CD14-positive monocyte (primary cell): ENCODE measurements at regions not wholly inside any gene's neighbourhood (a gene's known extent, or its start where the extent isn't known, plus 50 kb on each side); places are given as distances from the start of the nearest gene placed in this dataset.

Experiments used
- DNase-seq, 3 donors: peaks; one replicate each; pipeline ENCODE4 v3.0.0-alpha.2; 2011 to 2022
- H2AFZ ChIP-seq: 2 replicates; pipeline ENCODE4 v1.6.0; 2012; ENCODE audit warnings: mild to moderate bottlenecking, low read depth, low read length, inconsistent platforms; ENCODE audit not compliant: insufficient read depth, poor library complexity, severe bottlenecking
- H3K27ac ChIP-seq, 2 donors: 1 replicate in 1 of 2; 2 replicates in 1 of 2; pipeline ENCODE4 v1.5.1; 2012 to 2013; ENCODE audit warnings: low read length in 2 of 2, control low read depth in 1 of 2, inconsistent platforms in 1 of 2, low read depth in 1 of 2, mild to moderate bottlenecking in 1 of 2
- H3K27me3 ChIP-seq, 2 donors: one replicate each; pipeline versions ENCODE4 v1.6.0 to v1.6.1; 2011 to 2013; ENCODE audit warnings: low read length in 2 of 2; ENCODE audit not compliant: control insufficient read depth in 2 of 2, insufficient read depth in 2 of 2
- H3K36me3 ChIP-seq, 2 donors: replicated peaks in 1 of 2; 1 replicate in 1 of 2; 2 replicates in 1 of 2; pipeline versions ENCODE4 v1.5.1 to v1.6.1; 2012 to 2013; ENCODE audit warnings: low read length in 2 of 2, control low read depth in 1 of 2, inconsistent platforms in 1 of 2, mild to moderate bottlenecking in 1 of 2; ENCODE audit not compliant: insufficient read depth in 2 of 2, control insufficient read depth in 1 of 2
- H3K4me1 ChIP-seq, 2 donors: 1 replicate in 1 of 2; 2 replicates in 1 of 2; pipeline versions ENCODE4 v1.5.1 to v1.6.1; 2012 to 2013; ENCODE audit warnings: low read length in 2 of 2, control low read depth in 1 of 2, inconsistent platforms in 1 of 2, mild to moderate bottlenecking in 1 of 2, moderate library complexity in 1 of 2; ENCODE audit not compliant: insufficient read depth in 2 of 2, control insufficient read depth in 1 of 2
- H3K4me2 ChIP-seq: replicated peaks from 2 replicates; pipeline ENCODE3; 2012; ENCODE audit warnings: low read length, moderate library complexity, mild to moderate bottlenecking; ENCODE audit not compliant: poor library complexity, severe bottlenecking; ENCODE audit errors: extremely low read depth
- H3K4me3 ChIP-seq, 3 experiments: fragments of 200-600 bp in 1 of 3; sonication (generic) in 1 of 3; replicated peaks in 1 of 3; 1 replicate in 2 of 3; 2 replicates in 1 of 3; pipeline ENCODE4 v1.5.1; 2011 to 2013; ENCODE audit warnings: low read length in 3 of 3, mild to moderate bottlenecking in 3 of 3, control low read depth in 2 of 3, low read depth in 2 of 3, inconsistent platforms in 1 of 3, moderate library complexity in 1 of 3
- H3K79me2 ChIP-seq: 2 replicates; pipeline ENCODE4 v1.6.0; 2012; ENCODE audit warnings: mild to moderate bottlenecking, control low read depth, inconsistent platforms, low read length, moderate library complexity; ENCODE audit not compliant: insufficient read depth
- H3K9ac ChIP-seq: 2 replicates; pipeline ENCODE4 v1.6.0; 2017; ENCODE audit warnings: low read length, mild to moderate bottlenecking; ENCODE audit not compliant: insufficient read depth, poor library complexity, severe bottlenecking
- H3K9me3 ChIP-seq, 2 donors: replicated peaks in 1 of 2; 1 replicate in 1 of 2; 2 replicates in 1 of 2; pipeline versions ENCODE4 v1.5.1 to v1.6.1; 2012 to 2013; ENCODE audit warnings: low read length in 2 of 2, control low read depth in 1 of 2; ENCODE audit not compliant: control insufficient read depth in 1 of 2, insufficient read depth in 1 of 2
- H4K20me1 ChIP-seq: 2 replicates; pipeline ENCODE4 v1.6.0; 2012; ENCODE audit warnings: mild to moderate bottlenecking, low read length, control low read depth, moderate library complexity; ENCODE audit not compliant: insufficient read depth
- H3K27ac Mint-ChIP-seq, 7 donors: one replicate each; pipeline ENCODE4 v1.8.0; 2020; ENCODE audit warnings: mild to moderate bottlenecking in 7 of 7, mixed read lengths in 7 of 7, moderate library complexity in 6 of 7, inconsistent platforms in 2 of 7
- H3K27me3 Mint-ChIP-seq, 3 donors: one replicate each; pipeline ENCODE4 v1.8.0; 2021 to 2022; ENCODE audit warnings: low read depth in 3 of 3, mild to moderate bottlenecking in 3 of 3, mixed read lengths in 3 of 3, moderate library complexity in 3 of 3, inconsistent platforms in 1 of 3
- H3K36me3 Mint-ChIP-seq, 2 donors: one replicate each; pipeline ENCODE4 v1.8.0; 2020; ENCODE audit warnings: mixed read lengths in 2 of 2, inconsistent platforms in 1 of 2, mild to moderate bottlenecking in 1 of 2
- H3K4me1 Mint-ChIP-seq: one replicate; pipeline ENCODE4 v1.8.0; 2020; ENCODE audit warnings: mild to moderate bottlenecking, mixed read lengths
- H3K4me3 Mint-ChIP-seq, 2 donors: one replicate each; pipeline ENCODE4 v1.8.0; 2020; ENCODE audit warnings: mild to moderate bottlenecking in 2 of 2, mixed read lengths in 2 of 2, moderate library complexity in 1 of 2
- H3K9me3 Mint-ChIP-seq, 7 donors: one replicate each; pipeline ENCODE4 v1.8.0; 2020 to 2022; ENCODE audit warnings: mixed read lengths in 7 of 7, mild to moderate bottlenecking in 6 of 7, moderate library complexity in 6 of 7, inconsistent platforms in 2 of 7
- CTCF ChIP-seq: fragments of 200-600 bp; IDR thresholded peaks from one replicate; pipeline ENCODE4 v1.8.0; 2022; ENCODE audit warnings: antibody characterized with exemption, mild to moderate bottlenecking
- WGBS: methylation state at CpG from one replicate; pipeline ENCODE4 v1.1.5; 2013; ENCODE audit warnings: missing lambda C conversion rate; ENCODE audit not compliant: insufficient coverage; 5-methylcytosine and 5-hydroxymethylcytosine counted together
- intact Hi-C, 2 donors: fragments of 100-400 bp; cut with micrococcal nuclease; formaldehyde crosslinking; loops; one replicate each; pipeline versions ENCODE4 v1.15.0 to v1.15.1; 2023

DNA sequence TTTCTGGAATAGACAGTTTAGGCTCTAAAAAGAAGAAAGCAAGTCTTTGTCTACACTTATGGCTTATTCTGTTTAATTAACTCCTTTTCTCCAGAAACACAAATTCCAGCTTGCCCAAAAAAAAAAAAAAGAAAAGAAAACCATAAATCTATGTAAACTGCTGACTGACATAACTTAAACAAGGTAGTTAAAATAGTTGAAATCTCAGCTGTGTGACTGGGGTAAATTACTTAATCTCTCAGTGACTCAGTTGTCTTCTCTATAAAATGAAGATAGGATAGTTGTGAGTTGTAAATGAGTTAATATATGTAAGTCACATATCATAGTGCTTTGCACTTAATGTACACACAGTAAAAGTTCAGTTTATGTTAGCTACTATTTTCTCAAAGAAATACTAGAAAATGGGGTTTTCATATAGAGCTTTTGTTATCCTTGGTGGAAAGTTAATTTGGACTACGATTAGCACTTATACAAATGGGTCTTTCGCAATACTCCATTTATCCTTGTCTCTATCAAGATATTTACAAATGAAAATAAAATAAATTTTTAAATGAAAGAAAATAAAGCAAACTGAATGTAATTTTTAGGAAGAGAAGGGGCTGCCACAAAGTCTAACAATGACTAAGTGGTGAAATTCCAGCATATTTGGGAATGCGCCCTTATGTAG, 200.9 kb downstream of the MBL2 start:
- Histone ChIP-seq H3K27me3 (no peaks in the 10 kb centered on the region), H3K4me1 (no peaks in the 10 kb centered on the region), H3K79me2 (no peaks in the 10 kb centered on the region), H3K9ac (no peak overlapping the region), H3K9me3 (no peaks in the 10 kb centered on the region), H3K27ac (no peak overlapping the region), H3K4me3 (no peak overlapping the region), H3K36me3 (no peaks in the 10 kb centered on the region), H4K20me1 (no peaks in the 10 kb centered on the region), H3K4me2 (no peak overlapping the region), H2AFZ (no peak overlapping the region)
- Mint-ChIP-seq H3K4me3 (no peak overlapping the region), H3K4me1 (no peaks in the 10 kb centered on the region), H3K9me3 (no peaks in the 10 kb centered on the region), H3K27me3 (peaks cover 0 to 2% (median 0%) of the 10 kb centered on the region in 3 donors), H3K27ac (no peak overlapping the region), H3K36me3 (no peaks in the 10 kb centered on the region)
- DNase-seq = no peak
- no peak for TF ChIP-seq CTCF
- no CpG with 5 or more reads among the region's 3 CpGs for WGBS
- intact Hi-C loops = no loop called here

DNA sequence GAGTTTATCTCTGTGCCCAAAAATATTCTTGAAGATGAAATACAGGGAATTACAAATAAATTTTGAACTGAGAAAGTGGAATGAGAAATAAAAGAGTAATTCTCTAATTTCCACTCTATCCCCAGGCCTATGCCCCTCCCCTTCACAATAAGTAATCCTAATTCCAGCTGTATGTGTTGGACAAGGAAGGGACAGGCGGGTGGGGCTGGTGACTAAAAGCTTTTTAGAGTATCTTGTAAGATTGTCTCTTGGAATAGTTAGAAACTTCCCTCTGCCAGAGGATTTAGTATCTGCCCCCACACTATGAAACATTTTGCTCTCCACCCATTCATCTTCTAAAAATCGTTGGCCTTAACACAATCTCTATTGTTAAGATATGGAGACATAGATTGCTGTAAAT, 199.2 kb downstream of the MBL2 start:
- H4K20me1 ChIP-seq = no peaks in the 10 kb centered on the region
- no peak overlapping the region for H3K4me2 ChIP-seq
- H3K79me2 ChIP-seq = no peaks in the 10 kb centered on the region
- H3K9me3 ChIP-seq = no peaks in the 10 kb centered on the region
- no peak overlapping the region for H3K4me3 ChIP-seq
- Mint-ChIP-seq H3K27ac (no peak overlapping the region), H3K9me3 (no peaks in the 10 kb centered on the region), H3K4me1 (no peaks in the 10 kb centered on the region), H3K27me3 (peaks cover 0 to 2% (median 0%) of the 10 kb centered on the region in 3 donors), H3K4me3 (no peak overlapping the region), H3K36me3 (no peaks in the 10 kb centered on the region)
- no CpG with 5 or more reads among the region's 2 CpGs for WGBS
- no peaks in the 10 kb centered on the region for H3K4me1 ChIP-seq
- H3K27me3 ChIP-seq = no peaks in the 10 kb centered on the region
- H3K9ac ChIP-seq = no peak overlapping the region
- H3K36me3 ChIP-seq = no peaks in the 10 kb centered on the region
- H3K27ac ChIP-seq = no peak overlapping the region
- H2AFZ ChIP-seq = no peak overlapping the region
- intact Hi-C loops = no loop called here
- TF ChIP-seq CTCF = no peak
- no peak for DNase-seq
